Activated T-helper 17 cell treated with anti-CD3 and anti-CD28 coated beads, Interleukin-2, amount 50 U/mL, for 72 hours (primary cell): ENCODE measurements at regions not wholly inside any gene's neighbourhood (a gene's known extent, or its start where the extent isn't known, plus 50 kb on each side); places are given as distances from the start of the nearest gene placed in this dataset.

Experiments used
- ATAC-seq: fragments of 150-1000 bp; cut with Tn5 transposase; replicated peaks from 2 replicates; pipeline ENCODE4 v1.10.0; 2021; ENCODE audit warnings: mild to moderate bottlenecking, moderate library complexity
- H3K27ac Mint-ChIP-seq: one replicate; pipeline ENCODE4 v1.8.0; 2022; ENCODE audit warnings: mixed read lengths
- H3K27me3 Mint-ChIP-seq: one replicate; pipeline ENCODE4 v1.8.0; 2022; ENCODE audit warnings: mixed read lengths
- H3K36me3 Mint-ChIP-seq: one replicate; pipeline ENCODE4 v1.8.0; 2022; ENCODE audit warnings: low read depth, mild to moderate bottlenecking, mixed read lengths
- H3K4me1 Mint-ChIP-seq: one replicate; pipeline ENCODE4 v1.8.0; 2022; ENCODE audit warnings: mixed read lengths
- H3K4me3 Mint-ChIP-seq: one replicate; pipeline ENCODE4 v1.8.0; 2022; ENCODE audit warnings: mild to moderate bottlenecking, mixed read lengths
- H3K9me3 Mint-ChIP-seq: one replicate; pipeline ENCODE4 v1.8.0; 2022; ENCODE audit warnings: mixed read lengths

- H3K27me3 Mint-ChIP-seq = peaks cover 41% of the 10 kb centered on the region
- no peaks in the 10 kb centered on the region for H3K36me3 Mint-ChIP-seq
- ATAC-seq = peak; percentile 72
- H3K4me3 Mint-ChIP-seq = no peak overlapping the region
- H3K9me3 Mint-ChIP-seq = no peaks in the 10 kb centered on the region
- H3K4me1 Mint-ChIP-seq = peaks cover 7% of the 10 kb centered on the region
- no peak overlapping the region for H3K27ac Mint-ChIP-seq
Observed at GRCh38 chr9:93827545-93828330, 127.4 kb downstream of the BARX1 start.

- Mint-ChIP-seq H3K4me1 (peaks cover 7% of the 10 kb centered on the region), H3K27me3 (peaks cover 43% of the 10 kb centered on the region)
- no peak for ATAC-seq
Observed at GRCh38 chr9:93826905-93827544, 128.1 kb downstream of the BARX1 start.

GRCh38 chr9:93826209-93826608 lies 128.9 kb downstream of the BARX1 start:
- peak; percentile 70 for ATAC-seq
- Mint-ChIP-seq H3K27me3 (peaks cover 46% of the 10 kb centered on the region), H3K27ac (no peak overlapping the region), H3K36me3 (no peaks in the 10 kb centered on the region), H3K4me3 (peak overlapping the region; percentile 34), H3K9me3 (no peaks in the 10 kb centered on the region), H3K4me1 (peaks cover 7% of the 10 kb centered on the region)

More at GRCh38 chr9:93826905-93827544, 128.1 kb downstream of the BARX1 start:
- H3K36me3 Mint-ChIP-seq = no peaks in the 10 kb centered on the region
- H3K4me3 Mint-ChIP-seq = peak overlapping the region; percentile 34
- no peak overlapping the region for H3K27ac Mint-ChIP-seq
- no peaks in the 10 kb centered on the region for H3K9me3 Mint-ChIP-seq

GRCh38 chr9:93825348-93826115 lies 129.6 kb downstream of the BARX1 start:
- Mint-ChIP-seq H3K9me3 (no peaks in the 10 kb centered on the region), H3K36me3 (no peaks in the 10 kb centered on the region), H3K27me3 (peaks cover 45% of the 10 kb centered on the region), H3K4me3 (no peak overlapping the region), H3K4me1 (peaks cover 7% of the 10 kb centered on the region), H3K27ac (no peak overlapping the region)
- ATAC-seq = no peak

- H3K4me1 Mint-ChIP-seq = peaks cover 7% of the 10 kb centered on the region
- H3K27me3 Mint-ChIP-seq = peaks cover 50% of the 10 kb centered on the region
- H3K9me3 Mint-ChIP-seq = no peaks in the 10 kb centered on the region
- no peak overlapping the region for H3K4me3 Mint-ChIP-seq
- ATAC-seq = no peak
- H3K27ac Mint-ChIP-seq = no peak overlapping the region
- H3K36me3 Mint-ChIP-seq = no peaks in the 10 kb centered on the region
Observed at GRCh38 chr9:93824386-93825294, 130.5 kb downstream of the BARX1 start.

- no peak overlapping the region for H3K27ac Mint-ChIP-seq
- peaks cover 7% of the 10 kb centered on the region for H3K4me1 Mint-ChIP-seq
- H3K27me3 Mint-ChIP-seq = peaks cover 39% of the 10 kb centered on the region
- no peaks in the 10 kb centered on the region for H3K36me3 Mint-ChIP-seq
- ATAC-seq = no peak
- H3K4me3 Mint-ChIP-seq = no peak overlapping the region
- no peaks in the 10 kb centered on the region for H3K9me3 Mint-ChIP-seq
Observed at GRCh38 chr9:93823245-93824072, 131.7 kb downstream of the BARX1 start.

GRCh38 chr9:93822229-93822628 lies 132.9 kb downstream of the BARX1 start:
- Mint-ChIP-seq H3K27ac (no peak overlapping the region), H3K36me3 (no peaks in the 10 kb centered on the region), H3K4me1 (peaks cover 6% of the 10 kb centered on the region), H3K27me3 (peaks cover 38% of the 10 kb centered on the region), H3K9me3 (no peaks in the 10 kb centered on the region), H3K4me3 (no peak overlapping the region)
- no peak for ATAC-seq

GRCh38 chr9:93821307-93821703 lies 133.8 kb downstream of the BARX1 start:
- no peak overlapping the region for H3K27ac Mint-ChIP-seq
- no peak overlapping the region for H3K4me3 Mint-ChIP-seq
- no peaks in the 10 kb centered on the region for H3K4me1 Mint-ChIP-seq
- peaks cover 39% of the 10 kb centered on the region for H3K27me3 Mint-ChIP-seq
- H3K36me3 Mint-ChIP-seq = no peaks in the 10 kb centered on the region
- no peaks in the 10 kb centered on the region for H3K9me3 Mint-ChIP-seq
- no peak for ATAC-seq

- ATAC-seq = no peak
- no peaks in the 10 kb centered on the region for H3K9me3 Mint-ChIP-seq
- H3K27me3 Mint-ChIP-seq = peaks cover 39% of the 10 kb centered on the region
- H3K27ac Mint-ChIP-seq = no peak overlapping the region
- H3K36me3 Mint-ChIP-seq = no peaks in the 10 kb centered on the region
- no peak overlapping the region for H3K4me3 Mint-ChIP-seq
- no peaks in the 10 kb centered on the region for H3K4me1 Mint-ChIP-seq
Observed at GRCh38 chr9:93820667-93821306, 134.4 kb downstream of the BARX1 start.

- Mint-ChIP-seq H3K27me3 (peaks cover 38% of the 10 kb centered on the region), H3K27ac (no peak overlapping the region), H3K36me3 (no peaks in the 10 kb centered on the region), H3K4me3 (no peak overlapping the region), H3K9me3 (no peaks in the 10 kb centered on the region), H3K4me1 (no peaks in the 10 kb centered on the region)
- no peak for ATAC-seq
Observed at GRCh38 chr9:93819905-93820304, 135.2 kb downstream of the BARX1 start.

GRCh38 chr9:93818827-93819472 lies 136.2 kb downstream of the BARX1 start:
- Mint-ChIP-seq H3K27ac (no peak overlapping the region), H3K4me3 (no peak overlapping the region), H3K4me1 (no peaks in the 10 kb centered on the region), H3K9me3 (no peaks in the 10 kb centered on the region), H3K36me3 (no peaks in the 10 kb centered on the region), H3K27me3 (peaks cover 39% of the 10 kb centered on the region)
- ATAC-seq = no peak

GRCh38 chr9:93818237-93818636 lies 136.9 kb downstream of the BARX1 start:
- ATAC-seq = no peak
- Mint-ChIP-seq H3K27me3 (peaks cover 45% of the 10 kb centered on the region), H3K4me3 (no peak overlapping the region), H3K9me3 (no peaks in the 10 kb centered on the region), H3K4me1 (no peaks in the 10 kb centered on the region), H3K36me3 (no peaks in the 10 kb centered on the region), H3K27ac (no peak overlapping the region)
